Astrocyte (in vitro differentiated cells and primary cell): ENCODE measurements at regions not wholly inside any gene's neighbourhood (a gene's known extent, or its start where the extent isn't known, plus 50 kb on each side); places are given as distances from the start of the nearest gene placed in this dataset.

Experiments used
- DNase-seq: peaks from one replicate; pipeline ENCODE4 v3.0.0-alpha.2; 2010; ENCODE audit warnings: low read depth
- FAIRE-seq: peaks from 2 replicates; lab custom pipeline; 2011; peaks lifted over from hg19 to GRCh38; lab: Jason Lieb, UNC
- H2AFZ ChIP-seq: 2 replicates; pipeline ENCODE4 v1.6.0; 2012; ENCODE audit warnings: low read depth, low read length, inconsistent platforms
- H3K27ac ChIP-seq: 2 replicates; pipeline ENCODE4 v1.5.1; 2011; ENCODE audit warnings: low read depth, low read length, inconsistent platforms
- H3K27me3 ChIP-seq: 2 replicates; pipeline ENCODE4 v1.6.0; 2011; ENCODE audit warnings: low read length, inconsistent platforms; ENCODE audit not compliant: insufficient read depth
- H3K36me3 ChIP-seq: 2 replicates; pipeline ENCODE4 v1.5.1; 2011; ENCODE audit warnings: low read length, inconsistent platforms; ENCODE audit not compliant: insufficient read depth
- H3K4me1 ChIP-seq: 2 replicates; pipeline ENCODE4 v1.5.1; 2011; ENCODE audit warnings: low read length, inconsistent platforms; ENCODE audit not compliant: insufficient read depth
- H3K4me2 ChIP-seq: 2 replicates; pipeline ENCODE4 v1.6.0; 2012; ENCODE audit warnings: low read length, inconsistent platforms
- H3K4me3 ChIP-seq: 2 replicates; pipeline ENCODE4 v1.5.1; 2011; ENCODE audit warnings: low read depth, mild to moderate bottlenecking, low read length, inconsistent platforms; ENCODE audit not compliant: insufficient read depth
- H3K79me2 ChIP-seq: 2 replicates; pipeline ENCODE4 v1.6.0; 2012; ENCODE audit warnings: mild to moderate bottlenecking, low read length, inconsistent platforms; ENCODE audit not compliant: insufficient read depth
- H3K9ac ChIP-seq: 2 replicates; pipeline ENCODE4 v1.6.0; 2012; ENCODE audit warnings: mild to moderate bottlenecking, low read length, inconsistent platforms
- H3K9me3 ChIP-seq: 2 replicates; pipeline ENCODE4 v1.5.1; 2012; ENCODE audit warnings: low read depth, mild to moderate bottlenecking, low read length, inconsistent platforms; ENCODE audit not compliant: insufficient read depth
- H4K20me1 ChIP-seq: 2 replicates; pipeline ENCODE4 v1.6.0; 2012; ENCODE audit warnings: low read length, inconsistent platforms; ENCODE audit not compliant: insufficient read depth
- H3K27ac Mint-ChIP-seq: one replicate; pipeline ENCODE4 v1.8.0; 2021; ENCODE audit warnings: mild to moderate bottlenecking, mixed read lengths; ENCODE audit not compliant: unreplicated experiment
- H3K27me3 Mint-ChIP-seq: one replicate; pipeline ENCODE4 v1.8.0; 2021; ENCODE audit warnings: low read depth, mixed read lengths; ENCODE audit not compliant: unreplicated experiment
- H3K36me3 Mint-ChIP-seq: one replicate; pipeline ENCODE4 v1.8.0; 2021; ENCODE audit warnings: low read depth, mixed read lengths; ENCODE audit not compliant: unreplicated experiment
- H3K4me1 Mint-ChIP-seq: one replicate; pipeline ENCODE4 v1.8.0; 2021; ENCODE audit warnings: low read depth, mixed read lengths; ENCODE audit not compliant: unreplicated experiment
- H3K4me3 Mint-ChIP-seq: one replicate; pipeline ENCODE4 v1.8.0; 2021; ENCODE audit warnings: mild to moderate bottlenecking, moderate library complexity, mixed read lengths; ENCODE audit not compliant: unreplicated experiment
- H3K9me3 Mint-ChIP-seq: one replicate; pipeline ENCODE4 v1.8.0; 2021; ENCODE audit warnings: mild to moderate bottlenecking, mixed read lengths; ENCODE audit not compliant: unreplicated experiment
- CTCF ChIP-seq: IDR thresholded peaks from 2 replicates; pipeline ENCODE4 v1.5.1; 2011; ENCODE audit warnings: low read depth, mild to moderate bottlenecking, inconsistent platforms, low read length, moderate library complexity; ENCODE audit not compliant: insufficient read depth
- EZH2 ChIP-seq: IDR thresholded peaks from 2 replicates; pipeline ENCODE4 v1.6.1; 2012; ENCODE audit warnings: mild to moderate bottlenecking, low read length, inconsistent platforms; ENCODE audit not compliant: insufficient read depth

GRCh38 chr14:104302794-104303405 is 164.5 kb downstream of the KIF26A start:
- Mint-ChIP-seq H3K27ac (no peak overlapping the region), H3K4me1 (no peaks in the 10 kb centered on the region), H3K27me3 (peaks cover 21% of the 10 kb centered on the region), H3K9me3 (peaks cover 2% of the 10 kb centered on the region), H3K36me3 (no peaks in the 10 kb centered on the region), H3K4me3 (no peak overlapping the region)
- Histone ChIP-seq H3K4me3 (no peak overlapping the region), H3K79me2 (no peaks in the 10 kb centered on the region), H3K9ac (no peak overlapping the region), H2AFZ (no peak overlapping the region), H3K4me2 (no peak overlapping the region), H3K4me1 (no peaks in the 10 kb centered on the region), H3K9me3 (peaks cover 7% of the 10 kb centered on the region), H3K36me3 (no peaks in the 10 kb centered on the region), H3K27ac (no peak overlapping the region), H3K27me3 (no peaks in the 10 kb centered on the region), H4K20me1 (no peaks in the 10 kb centered on the region)
- FAIRE-seq (no peak), DNase-seq (no peak)
- TF ChIP-seq EZH2: no peak
- no peak for TF ChIP-seq CTCF

- H3K36me3 ChIP-seq: no peaks in the 10 kb centered on the region
- Mint-ChIP-seq H3K36me3 (no peaks in the 10 kb centered on the region), H3K27ac (no peak overlapping the region), H3K4me3 (no peak overlapping the region), H3K9me3 (peaks cover 2% of the 10 kb centered on the region), H3K27me3 (peaks cover 21% of the 10 kb centered on the region), H3K4me1 (no peaks in the 10 kb centered on the region)
- no peak for DNase-seq
- H3K27me3 ChIP-seq: no peaks in the 10 kb centered on the region
- no peaks in the 10 kb centered on the region for H4K20me1 ChIP-seq
- no peak overlapping the region for H3K4me2 ChIP-seq
- H3K9ac ChIP-seq: no peak overlapping the region
- no peak overlapping the region for H3K27ac ChIP-seq
- no peak overlapping the region for H3K4me3 ChIP-seq
- no peak for TF ChIP-seq EZH2
- TF ChIP-seq CTCF: no peak
- H3K4me1 ChIP-seq: no peaks in the 10 kb centered on the region
- peaks cover 4% of the 10 kb centered on the region for H3K9me3 ChIP-seq
- H2AFZ ChIP-seq: no peak overlapping the region
- H3K79me2 ChIP-seq: no peaks in the 10 kb centered on the region
- FAIRE-seq: no peak
These were observed 165.5 kb downstream of the KIF26A start for GRCh38 chr14:104303705-104304425.
